ENCODE measurements at regions not wholly inside any gene's neighbourhood (a gene's known extent, or its start where the extent isn't known, plus 50 kb on each side); places are given as distances from the start of the nearest gene placed in this dataset.

DNA sequence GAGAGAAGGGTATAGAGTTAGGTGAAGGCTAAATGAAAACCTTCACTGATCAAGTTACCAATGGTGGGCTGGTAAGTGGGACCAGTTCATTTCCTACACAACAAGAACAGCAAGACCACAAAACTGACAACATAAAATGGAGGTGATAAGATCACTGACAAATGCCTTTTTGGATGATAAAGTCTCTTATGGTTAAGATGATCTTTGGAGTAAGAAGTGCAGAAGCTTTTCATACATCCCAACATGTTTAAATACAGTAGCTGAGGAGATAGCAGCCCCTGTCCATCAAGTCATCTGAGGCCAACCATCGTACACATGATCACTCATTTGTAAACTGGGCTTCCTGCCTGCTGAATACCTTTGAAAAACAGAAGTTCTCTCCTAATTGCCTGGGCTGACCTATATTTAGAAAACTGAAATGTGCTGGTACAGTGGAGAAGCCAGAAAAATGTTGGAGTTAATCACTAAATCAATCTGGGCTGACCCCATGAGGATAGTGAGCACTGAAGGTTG is 259.0 kb upstream of the ZFHX3 start:
- H3K4me3 ChIP-seq (replicated peaks in 1 of 3; ENCODE audit: insufficient read depth in 1 of 3, low read depth in 2 of 3, low read length in 3 of 3) = no peak overlapping the region
- POLR2A ChIA-PET = no interaction called here
- H3K9ac ChIP-seq (ENCODE audit: insufficient read depth, low read depth, low read length) = no peak overlapping the region
- no peak for DNase-seq (ENCODE audit: low spot score)
- H2AFZ ChIP-seq (ENCODE audit: low read length) = no peak overlapping the region
- no peak overlapping the region for H3K4me2 ChIP-seq (ENCODE audit: low read depth, low read length)
- H3K36me3 ChIP-seq (replicated peaks in 1 of 2; ENCODE audit: control insufficient read depth in 1 of 2, insufficient read depth in 2 of 2, low read length in 2 of 2) = no peaks in the 10 kb centered on the region
- H3K4me1 ChIP-seq (ENCODE audit: insufficient read depth, low read length) = no peaks in the 10 kb centered on the region
- TF ChIP-seq ZNF674 (CRISPR knock-in tag; IDR thresholded peaks at IDR 0.05; ENCODE audit: low read depth) = no peak
- no peak for TF ChIP-seq CBX1 (IDR thresholded peaks at IDR 0.05; ENCODE audit: low read depth)
- no peak for TF ChIP-seq SOX6 (IDR thresholded peaks at IDR 0.05)
- TF ChIP-seq SOX6 (CRISPR knock-in tag; IDR thresholded peaks at IDR 0.05) = no peak
- in situ Hi-C loops (cut with HindIII; ENCODE audit: extremely low pct_ligation_motif_present, low pct_unique_long_range_greater_than_20kb) (no loop called here), intact Hi-C loops (cut with micrococcal nuclease; ENCODE audit: unreplicated experiment) (no loop called here)
- 0% methylated on average over 1 of the region's 1 CpG for WGBS (ENCODE audit: low lambda C conversion rate)
- H3K27ac ChIP-seq (ENCODE audit: extremely low read length, insufficient read depth, low read length) = no peak overlapping the region
- ATAC-seq = no peak
- H3K27me3 ChIP-seq (ENCODE audit: control insufficient read depth in 1 of 2, insufficient read depth in 2 of 2, low read length in 2 of 2) = peaks cover 2 to 48% of the 10 kb centered on the region in 2 experiments; a peak in 3 of 5 replicates
- H3K9me3 ChIP-seq (ENCODE audit: low read length) = no peaks in the 10 kb centered on the region
- CTCF ChIA-PET (ENCODE audit: low intra/inter-chr PET ratio, low total read pairs) = no interaction called here
- no TSS peak for BruUV-seq (replicated peaks)
- no peaks in the 10 kb centered on the region for H3K79me2 ChIP-seq (ENCODE audit: insufficient read depth, low read length)
- H4K20me1 ChIP-seq (ENCODE audit: insufficient read depth, low read length) = no peaks in the 10 kb centered on the region
- FAIRE-seq = no peak

- TF ChIP-seq JDP2 (CRISPR knock-in tag; IDR thresholded peaks at IDR 0.05; ENCODE audit: borderline replicate concordance) (no peak), ATF7 (IDR thresholded peaks at IDR 0.05) (peak; percentile 52), ATF7 (CRISPR knock-in tag; IDR thresholded peaks at IDR 0.05) (no peak)
- Histone ChIP-seq H3K4me1 (ENCODE audit: insufficient read depth, low read length) (no peaks in the 10 kb centered on the region), H3K4me2 (ENCODE audit: low read depth, low read length) (no peak overlapping the region), H3K9me3 (ENCODE audit: low read length) (no peaks in the 10 kb centered on the region), H4K20me1 (ENCODE audit: insufficient read depth, low read length) (no peaks in the 10 kb centered on the region), H3K27me3 (ENCODE audit: control insufficient read depth in 1 of 2, insufficient read depth in 2 of 2, low read length in 2 of 2) (peaks cover 2 to 65% of the 10 kb centered on the region in 2 experiments; a peak in 3 of 5 replicates), H3K9ac (ENCODE audit: insufficient read depth, low read depth, low read length) (no peak overlapping the region), H2AFZ (ENCODE audit: low read length) (no peak overlapping the region), H3K27ac (ENCODE audit: extremely low read length, insufficient read depth, low read length) (no peak overlapping the region), H3K79me2 (ENCODE audit: insufficient read depth, low read length) (no peaks in the 10 kb centered on the region), H3K4me3 (replicated peaks in 1 of 3; ENCODE audit: insufficient read depth in 1 of 3, low read depth in 2 of 3, low read length in 3 of 3) (no peak overlapping the region), H3K36me3 (replicated peaks in 1 of 2; ENCODE audit: control insufficient read depth in 1 of 2, insufficient read depth in 2 of 2, low read length in 2 of 2) (no peaks in the 10 kb centered on the region)
- ATAC-seq = no peak
- no TSS peak for BruUV-seq (replicated peaks)
- 37% methylated on average over 10 of the region's 14 CpGs for WGBS (ENCODE audit: low lambda C conversion rate)
- DNase-seq (ENCODE audit: low spot score) = no peak
- CTCF ChIA-PET (ENCODE audit: low intra/inter-chr PET ratio, low total read pairs) = no interaction called here
- POLR2A ChIA-PET = no interaction called here
- FAIRE-seq = no peak
- in situ Hi-C loops (cut with HindIII; ENCODE audit: extremely low pct_ligation_motif_present, low pct_unique_long_range_greater_than_20kb) (no loop called here), intact Hi-C loops (cut with micrococcal nuclease; ENCODE audit: unreplicated experiment) (no loop called here)
Measured at GRCh38 chr16:73304008-73304774, 256.3 kb upstream of the ZFHX3 start.

All from HepG2 (cell line).